Pancreas (tissue), 10 donors: ENCODE measurements at regions not wholly inside any gene's neighbourhood (a gene's known extent, or its start where the extent isn't known, plus 50 kb on each side); places are given as distances from the start of the nearest gene placed in this dataset.

ENCODE experiments used
- ATAC-seq, 4 donors: fragments of 200-7000 bp; cut with Tn5 transposase; one replicate each; pipeline versions ENCODE4 v1.8.0 to v1.9.1; 2020; ENCODE audit warnings: mild to moderate bottlenecking in 4 of 4, moderate library complexity in 4 of 4
- DNase-seq, 6 donors: peaks; one replicate each; pipeline ENCODE4 v3.0.0-alpha.2; 2020
- FAIRE-seq: peaks from 2 replicates; lab custom pipeline; 2012; peaks lifted over from hg19 to GRCh38; lab: Jason Lieb, UNC
- H3K27ac ChIP-seq, 4 donors: fragments of 200-600 bp; sonication (generic); 1 replicate in 3 of 4; 2 replicates in 1 of 4; pipeline versions ENCODE4 v1.5.0 to v1.8.0; 2020
- H3K27me3 ChIP-seq, 4 donors: fragments of 200-600 bp; one replicate each; pipeline ENCODE4 v1.8.0; 2021
- H3K36me3 ChIP-seq, 3 donors: fragments of 200-600 bp; sonication (generic) in 1 of 3; one replicate each; pipeline versions ENCODE4 v1.5.0 to v1.8.0; 2020 to 2021
- H3K4me1 ChIP-seq, 3 donors: fragments of 200-600 bp; one replicate each; pipeline ENCODE4 v1.8.0; 2021
- H3K4me3 ChIP-seq, 4 donors: fragments of 200-600 bp; sonication (generic) in 2 of 4; one replicate each; pipeline versions ENCODE4 v1.5.0 to v1.8.0; 2020 to 2021
- H3K9me3 ChIP-seq, 4 donors: fragments of 200-600 bp; one replicate each; pipeline ENCODE4 v1.8.0; 2021
- WGBS, 2 donors: extraction: QIAGEN DNeasy Blood & Tissue Kit; methylation state at CpG; one replicate each; pipeline ENCODE4 v1.1.7; 2013; 5-methylcytosine and 5-hydroxymethylcytosine counted together
- intact Hi-C, 3 donors: fragments of 100-400 bp; cut with DNase I; formaldehyde crosslinking; loops; one replicate each; pipeline versions ENCODE4 v1.11.1 to v1.14.2; 2022
- TF ChIP-seq, protein P1 (sequence below), 4 donors: fragments of 200-600 bp; sonication (generic) in 3 of 4; IDR thresholded peaks; one replicate each; pipeline versions ENCODE4 v1.5.0 to v1.8.0; 2021; ENCODE audit warnings: antibody characterized with exemption in 4 of 4
- donor health status: healthy with polysubstance abuse.
- donor health status: DM: no; HTN: no; CAD: no; lungs with moderate emphysema.
- donor health status: DM: no; HTN: no; CAD: no.
- donor health status: control.
- donor health status: control.
- donor health status: Bipolar disorder and iron deficiency.
- donor health status: DM: yes; HTN: yes; CAD: no.
- donor health status: DM: no; HTN: no; CAD: no.
- donor health status: DM: no; HTN: no; CAD: no.
- donor health status: DM: yes; HTN: yes; CAD: no.

DNA sequence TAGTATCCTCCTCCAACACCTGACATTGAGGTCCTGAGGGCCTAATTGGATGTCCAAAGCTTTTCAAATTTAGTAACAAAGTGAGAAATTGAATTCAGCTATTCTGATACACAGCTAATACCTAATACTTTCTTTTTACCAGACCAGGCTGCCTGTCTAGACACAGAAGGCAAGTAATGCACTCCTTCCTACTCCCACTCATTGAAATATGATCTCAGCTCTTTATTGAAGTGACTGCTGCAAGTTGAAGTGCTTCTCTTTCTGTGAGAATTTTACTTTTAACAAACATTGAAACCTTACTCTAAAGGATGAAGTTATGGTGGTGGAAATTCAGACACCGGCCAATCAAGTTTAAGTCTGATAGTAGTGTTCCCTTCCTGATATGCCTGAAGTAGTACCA is 90.8 kb upstream of the OGFRL1 start:
- Histone ChIP-seq H3K4me3 (no peak overlapping the region), H3K27me3 (no peaks in the 10 kb centered on the region), H3K36me3 (no peaks in the 10 kb centered on the region), H3K4me1 (no peaks in the 10 kb centered on the region), H3K27ac (no peak overlapping the region), H3K9me3 (no peaks in the 10 kb centered on the region)
- intact Hi-C loops: no loop called here
- WGBS, 2 donors: 91 to 97% methylated on average over 1 of the region's 1 CpG
- FAIRE-seq (no peak), ATAC-seq (no peak), DNase-seq (no peak)
- TF ChIP-seq, protein P1, sequence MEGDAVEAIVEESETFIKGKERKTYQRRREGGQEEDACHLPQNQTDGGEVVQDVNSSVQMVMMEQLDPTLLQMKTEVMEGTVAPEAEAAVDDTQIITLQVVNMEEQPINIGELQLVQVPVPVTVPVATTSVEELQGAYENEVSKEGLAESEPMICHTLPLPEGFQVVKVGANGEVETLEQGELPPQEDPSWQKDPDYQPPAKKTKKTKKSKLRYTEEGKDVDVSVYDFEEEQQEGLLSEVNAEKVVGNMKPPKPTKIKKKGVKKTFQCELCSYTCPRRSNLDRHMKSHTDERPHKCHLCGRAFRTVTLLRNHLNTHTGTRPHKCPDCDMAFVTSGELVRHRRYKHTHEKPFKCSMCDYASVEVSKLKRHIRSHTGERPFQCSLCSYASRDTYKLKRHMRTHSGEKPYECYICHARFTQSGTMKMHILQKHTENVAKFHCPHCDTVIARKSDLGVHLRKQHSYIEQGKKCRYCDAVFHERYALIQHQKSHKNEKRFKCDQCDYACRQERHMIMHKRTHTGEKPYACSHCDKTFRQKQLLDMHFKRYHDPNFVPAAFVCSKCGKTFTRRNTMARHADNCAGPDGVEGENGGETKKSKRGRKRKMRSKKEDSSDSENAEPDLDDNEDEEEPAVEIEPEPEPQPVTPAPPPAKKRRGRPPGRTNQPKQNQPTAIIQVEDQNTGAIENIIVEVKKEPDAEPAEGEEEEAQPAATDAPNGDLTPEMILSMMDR (IDR thresholded peaks at IDR 0.05): no peak

DNA sequence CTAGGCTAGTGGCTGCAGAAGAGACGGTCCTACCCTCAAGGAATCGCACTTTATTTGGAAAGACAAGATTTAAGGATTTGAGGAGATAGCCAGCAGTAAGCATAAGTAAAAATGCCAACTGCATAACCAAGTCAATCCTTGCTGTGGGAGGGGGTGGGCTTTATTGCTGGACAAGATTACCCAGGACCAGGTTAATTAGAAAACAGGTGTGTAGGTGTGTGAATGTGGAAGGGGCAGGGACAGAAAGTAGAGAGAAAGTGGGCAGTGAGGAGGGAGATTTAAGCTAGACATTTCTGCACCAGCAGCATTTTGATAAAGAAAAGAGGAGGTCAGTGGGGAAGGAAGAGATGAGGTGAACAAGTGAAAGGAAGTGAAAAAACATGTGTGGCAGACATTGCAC is 89.7 kb upstream of the OGFRL1 start:
- Histone ChIP-seq H3K4me3 (no peak overlapping the region), H3K27ac (no peak overlapping the region), H3K9me3 (no peaks in the 10 kb centered on the region), H3K4me1 (no peaks in the 10 kb centered on the region), H3K36me3 (no peaks in the 10 kb centered on the region), H3K27me3 (no peaks in the 10 kb centered on the region)
- intact Hi-C loops: no loop called here
- DNase-seq (no peak), FAIRE-seq (no peak), ATAC-seq (no peak)
- TF ChIP-seq, protein P1 (IDR thresholded peaks at IDR 0.05): no peak
- WGBS, 2 donors: 81 to 91% methylated on average over 2 of the region's 2 CpGs

DNA sequence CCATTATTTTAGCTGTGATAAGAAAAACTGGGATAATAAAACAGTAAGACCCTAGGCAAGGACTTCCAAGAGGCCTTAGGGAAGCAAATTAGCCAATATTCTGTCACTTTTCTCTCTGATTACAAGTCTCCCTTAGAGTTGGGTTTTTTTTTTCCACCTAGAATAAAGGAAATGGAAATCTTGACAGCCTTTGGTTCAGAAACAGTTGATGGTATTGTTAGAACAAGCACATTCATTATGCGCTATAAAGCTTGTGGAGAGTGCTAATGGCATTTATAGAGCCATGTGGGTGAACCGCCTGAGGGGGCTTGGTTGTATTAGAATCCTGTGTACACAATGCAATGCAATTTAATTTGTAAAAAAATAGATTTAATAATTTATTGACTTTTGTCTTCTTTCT is 88.9 kb upstream of the OGFRL1 start:
- no peak for FAIRE-seq
- Histone ChIP-seq H3K4me1 (no peaks in the 10 kb centered on the region), H3K36me3 (no peaks in the 10 kb centered on the region), H3K27me3 (no peaks in the 10 kb centered on the region), H3K9me3 (no peaks in the 10 kb centered on the region), H3K27ac (no peak overlapping the region), H3K4me3 (no peak overlapping the region)
- no peak for DNase-seq
- WGBS, 2 donors: 93 to 95% methylated on average over 2 of the region's 2 CpGs
- no peak for ATAC-seq
- intact Hi-C loops: loop anchor here in 1 of 3 donors (10.0 kb wide), 1 partner anchor 145 kb away; no protein-coding TSS in a partner anchor
- TF ChIP-seq, protein P1 (IDR thresholded peaks at IDR 0.05): no peak

DNA sequence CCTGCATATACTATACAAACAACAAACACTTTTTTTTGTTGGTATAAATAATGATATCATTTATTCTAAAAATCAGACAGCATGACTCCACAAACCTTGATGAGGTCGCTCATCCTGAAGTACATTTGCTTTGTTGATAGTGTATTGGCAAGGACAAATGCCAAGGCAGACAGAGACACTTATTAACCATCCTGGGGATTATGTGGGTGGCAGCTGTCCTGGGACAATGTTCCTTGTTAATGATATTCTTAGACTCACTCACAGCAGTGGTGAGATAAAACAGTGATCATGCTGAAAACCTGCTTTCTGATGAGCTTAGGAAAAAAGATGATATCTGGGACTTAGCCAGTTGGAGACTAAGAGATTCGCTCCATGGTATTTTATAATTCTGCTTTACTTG is 85.4 kb upstream of the OGFRL1 start:
- intact Hi-C loops: loop anchor here in 1 of 3 donors (10.0 kb wide), 1 partner anchor 142 kb away; no protein-coding TSS in a partner anchor
- no peak for FAIRE-seq

DNA sequence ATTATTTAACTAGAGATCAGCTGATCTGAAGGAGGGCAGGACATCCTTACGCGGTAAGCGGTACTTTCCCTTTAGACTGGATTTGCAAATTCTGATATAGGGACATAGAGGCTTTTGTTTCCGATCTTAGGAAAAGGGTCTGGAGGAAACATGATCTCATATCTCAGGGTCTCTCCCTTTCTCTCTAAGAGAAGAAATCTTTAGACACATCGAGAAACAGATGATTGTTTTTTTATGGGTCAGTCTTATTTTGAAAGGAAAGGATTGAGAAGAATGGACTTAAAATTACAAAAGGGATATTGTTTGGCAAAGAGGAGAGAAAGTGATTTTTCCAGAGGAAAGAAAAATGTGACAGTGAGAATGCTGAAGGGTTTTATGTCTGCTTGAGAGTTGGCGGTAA is 83.9 kb upstream of the OGFRL1 start:
- Histone ChIP-seq H3K27me3 (no peaks in the 10 kb centered on the region), H3K4me3 (no peak overlapping the region), H3K9me3 (no peaks in the 10 kb centered on the region), H3K36me3 (no peaks in the 10 kb centered on the region), H3K27ac (no peak overlapping the region), H3K4me1 (no peaks in the 10 kb centered on the region)
- no peak for ATAC-seq
- DNase-seq: no peak
- TF ChIP-seq, protein P1 (IDR thresholded peaks at IDR 0.05): no peak
- no peak for FAIRE-seq
- intact Hi-C loops: loop anchor here in 1 of 3 donors (10.0 kb wide), 1 partner anchor 140 kb away; no protein-coding TSS in a partner anchor
- WGBS, 2 donors: 82 to 89% methylated on average over 6 of the region's 6 CpGs

More for the DNA sequence above, 85.4 kb upstream of the OGFRL1 start:
- Histone ChIP-seq H3K27ac (no peak overlapping the region), H3K4me3 (no peak overlapping the region), H3K9me3 (no peaks in the 10 kb centered on the region), H3K27me3 (no peaks in the 10 kb centered on the region), H3K4me1 (no peaks in the 10 kb centered on the region), H3K36me3 (no peaks in the 10 kb centered on the region)
- TF ChIP-seq, protein P1 (IDR thresholded peaks at IDR 0.05): no peak
- DNase-seq (no peak), ATAC-seq (no peak)
- 69 to 76% methylated on average over 2 of the region's 2 CpGs for WGBS, 2 donors
